GM10266 (cell line): ENCODE measurements at regions not wholly inside any gene's neighbourhood (a gene's known extent, or its start where the extent isn't known, plus 50 kb on each side); places are given as distances from the start of the nearest gene placed in this dataset.
"Not testable (repeated sequence)": the region's sequence is repeated elsewhere in the genome, so short reads cannot be mapped to it uniquely, and the experiment has no call there.

ENCODE experiments used
- DNase-seq: peaks from one replicate; pipeline ENCODE4 v3.0.0; 2012; ENCODE audit errors: extremely low spot score
- TF ChIP-seq, protein P1 (sequence below): IDR thresholded peaks from 2 replicates; pipeline ENCODE4 v1.5.1; 2012; ENCODE audit warnings: mild to moderate bottlenecking, low read depth; ENCODE audit not compliant: control insufficient read depth, insufficient read depth; ENCODE audit errors: missing control alignments

GRCh38 chr1:238399558-238399957 is 508.8 kb upstream of the ZP4 start:
- TF ChIP-seq, protein P1, sequence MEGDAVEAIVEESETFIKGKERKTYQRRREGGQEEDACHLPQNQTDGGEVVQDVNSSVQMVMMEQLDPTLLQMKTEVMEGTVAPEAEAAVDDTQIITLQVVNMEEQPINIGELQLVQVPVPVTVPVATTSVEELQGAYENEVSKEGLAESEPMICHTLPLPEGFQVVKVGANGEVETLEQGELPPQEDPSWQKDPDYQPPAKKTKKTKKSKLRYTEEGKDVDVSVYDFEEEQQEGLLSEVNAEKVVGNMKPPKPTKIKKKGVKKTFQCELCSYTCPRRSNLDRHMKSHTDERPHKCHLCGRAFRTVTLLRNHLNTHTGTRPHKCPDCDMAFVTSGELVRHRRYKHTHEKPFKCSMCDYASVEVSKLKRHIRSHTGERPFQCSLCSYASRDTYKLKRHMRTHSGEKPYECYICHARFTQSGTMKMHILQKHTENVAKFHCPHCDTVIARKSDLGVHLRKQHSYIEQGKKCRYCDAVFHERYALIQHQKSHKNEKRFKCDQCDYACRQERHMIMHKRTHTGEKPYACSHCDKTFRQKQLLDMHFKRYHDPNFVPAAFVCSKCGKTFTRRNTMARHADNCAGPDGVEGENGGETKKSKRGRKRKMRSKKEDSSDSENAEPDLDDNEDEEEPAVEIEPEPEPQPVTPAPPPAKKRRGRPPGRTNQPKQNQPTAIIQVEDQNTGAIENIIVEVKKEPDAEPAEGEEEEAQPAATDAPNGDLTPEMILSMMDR, result no peak
- no peak for DNase-seq

- TF ChIP-seq, protein P1, result no peak
- DNase-seq, result no peak
Observed at GRCh38 chr1:238396140-238396539, 505.4 kb upstream of the ZP4 start.

DNA sequence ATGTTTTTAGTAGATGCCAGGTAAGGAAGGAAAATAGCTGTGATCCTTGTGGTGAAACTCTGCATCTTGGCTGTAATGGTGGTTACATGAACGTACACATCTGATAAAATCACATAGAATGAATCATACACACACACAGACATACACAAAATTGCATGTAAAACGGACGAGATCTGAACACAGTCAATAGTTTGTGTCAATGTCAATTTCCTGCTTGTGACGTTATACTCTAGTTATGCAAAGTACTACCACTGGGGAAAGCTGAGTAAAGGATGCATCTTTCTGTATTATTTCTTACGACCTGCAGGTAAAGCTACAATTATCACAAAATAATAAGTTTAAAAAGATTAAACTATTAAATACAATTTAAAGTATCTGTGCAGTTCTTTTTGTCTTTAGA is 493.7 kb upstream of the ZP4 start:
- no peak for DNase-seq
- TF ChIP-seq, protein P1, result no peak

- no peak for DNase-seq
- TF ChIP-seq, protein P1, result no peak
Observed at GRCh38 chr1:238380167-238380566, 489.4 kb upstream of the ZP4 start.

DNA sequence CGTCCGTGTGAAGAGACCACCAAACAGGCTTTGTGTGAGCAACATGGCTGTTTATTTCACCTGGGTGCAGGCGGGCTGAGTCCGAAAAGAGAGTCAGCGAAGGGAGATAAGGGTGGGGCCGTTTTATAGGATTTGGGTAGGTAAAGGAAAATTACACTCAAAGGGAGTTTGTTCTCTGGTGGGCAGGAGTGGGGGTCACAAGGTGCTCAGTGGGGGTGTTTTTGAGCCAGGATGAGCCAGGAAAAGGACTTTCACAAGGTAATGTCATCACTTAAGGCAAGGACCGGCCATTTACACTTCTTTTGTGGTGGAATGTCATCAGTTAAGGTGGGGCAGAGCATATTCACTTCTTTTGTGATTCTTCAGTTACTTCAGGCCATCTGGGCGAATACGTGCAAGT is 488.7 kb upstream of the ZP4 start:
- not testable (repeated sequence) for DNase-seq

GRCh38 chr1:238377280-238377919 is 486.7 kb upstream of the ZP4 start:
- DNase-seq, result no peak
- TF ChIP-seq, protein P1, result no peak

GRCh38 chr1:238370599-238370998 is 479.9 kb upstream of the ZP4 start:
- TF ChIP-seq, protein P1, result no peak
- no peak for DNase-seq
